ENCODE measurements at regions not wholly inside any gene's neighbourhood (a gene's known extent, or its start where the extent isn't known, plus 50 kb on each side); places are given as distances from the start of the nearest gene placed in this dataset.

GRCh38 chr18:39730606-39731005 lies 2165.0 kb upstream of the CELF4 start:
- in situ Hi-C loops (cut with MboI) (no loop called here), intact Hi-C loops (cut with micrococcal nuclease; ENCODE audit: unreplicated experiment) (no loop called here)
- H2AFZ ChIP-seq (ENCODE audit: control insufficient read depth, low read depth, low read length): no peak overlapping the region
- no peaks in the 10 kb centered on the region for H3K4me1 ChIP-seq (ENCODE audit: control insufficient read depth, insufficient read depth, low read length)
- no peaks in the 10 kb centered on the region for H3K79me2 ChIP-seq (ENCODE audit: control insufficient read depth, insufficient read depth, low read length)
- no peaks in the 10 kb centered on the region for H3K36me3 ChIP-seq (ENCODE audit: control insufficient read depth in 2 of 2, insufficient read depth in 2 of 2, low read length in 1 of 2)
- no peaks in the 10 kb centered on the region for H3K27me3 ChIP-seq (replicated peaks in 1 of 2; ENCODE audit: control insufficient read depth in 2 of 2, insufficient read depth in 2 of 2, low read length in 1 of 2)
- BruUV-seq (replicated peaks): no TSS peak
- H3K27ac ChIP-seq (ENCODE audit: control insufficient read depth, insufficient read depth): no peak overlapping the region
- ChIA-PET CTCF (no interaction called here), RAD21 (ENCODE audit: unreplicated experiment) (no interaction called here), SMC1A (ENCODE audit: uncharacterized antibody, unreplicated experiment) (no interaction called here), POLR2A (no interaction called here)
- no peak overlapping the region for H3K4me3 ChIP-seq
- no peak overlapping the region for H3K4me2 ChIP-seq (ENCODE audit: control insufficient read depth, insufficient read depth)
- FAIRE-seq: no peak
- TF ChIP-seq NBN (IDR thresholded peaks at IDR 0.05): no peak
- no peak for TF ChIP-seq ZBED1 (IDR thresholded peaks at IDR 0.05; ENCODE audit: borderline replicate concordance)
- TF ChIP-seq CREM (IDR thresholded peaks at IDR 0.05; ENCODE audit: low read depth): no peak
- no peak for TF ChIP-seq SREBF1 (IDR thresholded peaks at IDR 0.05; ENCODE audit: low read length)
- TF ChIP-seq SRF (IDR thresholded peaks at IDR 0.05; ENCODE audit: low read depth in 2 of 2, low read length in 2 of 2): no peak
- TF ChIP-seq BACH1 (IDR thresholded peaks at IDR 0.05; ENCODE audit: borderline replicate concordance): no peak
- TF ChIP-seq CHD1 (IDR thresholded peaks at IDR 0.05; ENCODE audit: low read depth, low read length): no peak
- TF ChIP-seq, protein P1, sequence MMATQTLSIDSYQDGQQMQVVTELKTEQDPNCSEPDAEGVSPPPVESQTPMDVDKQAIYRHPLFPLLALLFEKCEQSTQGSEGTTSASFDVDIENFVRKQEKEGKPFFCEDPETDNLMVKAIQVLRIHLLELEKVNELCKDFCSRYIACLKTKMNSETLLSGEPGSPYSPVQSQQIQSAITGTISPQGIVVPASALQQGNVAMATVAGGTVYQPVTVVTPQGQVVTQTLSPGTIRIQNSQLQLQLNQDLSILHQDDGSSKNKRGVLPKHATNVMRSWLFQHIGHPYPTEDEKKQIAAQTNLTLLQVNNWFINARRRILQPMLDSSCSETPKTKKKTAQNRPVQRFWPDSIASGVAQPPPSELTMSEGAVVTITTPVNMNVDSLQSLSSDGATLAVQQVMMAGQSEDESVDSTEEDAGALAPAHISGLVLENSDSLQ (IDR thresholded peaks at IDR 0.05): no peak
- ATAC-seq: no peak
- H3K9ac ChIP-seq (ENCODE audit: control insufficient read depth, insufficient read depth, low read length): no peak overlapping the region
- no peaks in the 10 kb centered on the region for H3K9me3 ChIP-seq (replicated peaks; ENCODE audit: control insufficient read depth, insufficient read depth, low read length)
- H4K20me1 ChIP-seq (ENCODE audit: control insufficient read depth, insufficient read depth): no peaks in the 10 kb centered on the region
- no peak for DNase-seq (ENCODE audit: low read depth, low spot score)

GRCh38 chr18:39724652-39725051 lies 2159.1 kb upstream of the CELF4 start:
- BruUV-seq (replicated peaks): no TSS peak
- no peaks in the 10 kb centered on the region for H3K27me3 ChIP-seq (replicated peaks in 1 of 2; ENCODE audit: control insufficient read depth in 2 of 2, insufficient read depth in 2 of 2, low read length in 1 of 2)
- H3K27ac ChIP-seq (ENCODE audit: control insufficient read depth, insufficient read depth): no peak overlapping the region
- H4K20me1 ChIP-seq (ENCODE audit: control insufficient read depth, insufficient read depth): no peaks in the 10 kb centered on the region
- no peak overlapping the region for H2AFZ ChIP-seq (ENCODE audit: control insufficient read depth, low read depth, low read length)
- RAD21 ChIA-PET (ENCODE audit: unreplicated experiment): no interaction called here
- SMC1A ChIA-PET (ENCODE audit: uncharacterized antibody, unreplicated experiment): no interaction called here
- FAIRE-seq (no peak), DNase-seq (ENCODE audit: low read depth, low spot score) (no peak), ATAC-seq (no peak)
- POLR2A ChIA-PET: no interaction called here
- H3K4me1 ChIP-seq (ENCODE audit: control insufficient read depth, insufficient read depth, low read length): no peaks in the 10 kb centered on the region
- CTCF ChIA-PET: no interaction called here
- H3K9me3 ChIP-seq (replicated peaks; ENCODE audit: control insufficient read depth, insufficient read depth, low read length): no peaks in the 10 kb centered on the region
- intact Hi-C loops (cut with micrococcal nuclease; ENCODE audit: unreplicated experiment): no loop called here
- TF ChIP-seq ZNF274 (IDR thresholded peaks at IDR 0.05; ENCODE audit: insufficient read depth, insufficient read length) (no peak), HSF1 (IDR thresholded peaks at IDR 0.05; ENCODE audit: low read depth, low read length) (no peak), NFXL1 (IDR thresholded peaks at IDR 0.05; ENCODE audit: borderline replicate concordance) (no peak), WRNIP1 (IDR thresholded peaks at IDR 0.05; ENCODE audit: borderline replicate concordance, low read depth, low read length) (no peak), ZNF217 (IDR thresholded peaks at IDR 0.05) (no peak)
- in situ Hi-C loops (cut with MboI): no loop called here
- no peaks in the 10 kb centered on the region for H3K36me3 ChIP-seq (ENCODE audit: control insufficient read depth in 2 of 2, insufficient read depth in 2 of 2, low read length in 1 of 2)
- H3K4me2 ChIP-seq (ENCODE audit: control insufficient read depth, insufficient read depth): no peak overlapping the region
- H3K4me3 ChIP-seq: no peak overlapping the region
- no peak overlapping the region for H3K9ac ChIP-seq (ENCODE audit: control insufficient read depth, insufficient read depth, low read length)
- H3K79me2 ChIP-seq (ENCODE audit: control insufficient read depth, insufficient read depth, low read length): no peaks in the 10 kb centered on the region

Data from GM12878 (cell line).